HL-60 (cell line): ENCODE measurements at regions not wholly inside any gene's neighbourhood (a gene's known extent, or its start where the extent isn't known, plus 50 kb on each side); places are given as distances from the start of the nearest gene placed in this dataset.
"Not testable (repeated sequence)": the region's sequence is repeated elsewhere in the genome, so short reads cannot be mapped to it uniquely, and the experiment has no call there.

Experiments used
- GABPA ChIP-seq: IDR thresholded peaks from 2 replicates; pipeline ENCODE4 v1.6.1; 2012; ENCODE audit warnings: low read depth
- POLR2AphosphoS5 ChIP-seq: IDR thresholded peaks from 2 replicates; pipeline ENCODE4 v1.6.1; 2012; ENCODE audit warnings: low read depth
- TF ChIP-seq, protein P1 (sequence below): IDR thresholded peaks from one replicate; pipeline ENCODE4 v1.5.1; 2011; ENCODE audit warnings: low read length, control low read depth, inconsistent platforms; ENCODE audit not compliant: insufficient read depth
- TF ChIP-seq, protein P2 (sequence below): IDR thresholded peaks from 2 replicates; pipeline ENCODE4 v1.6.1; 2012; ENCODE audit warnings: low read depth; ENCODE audit not compliant: insufficient replicate concordance

DNA sequence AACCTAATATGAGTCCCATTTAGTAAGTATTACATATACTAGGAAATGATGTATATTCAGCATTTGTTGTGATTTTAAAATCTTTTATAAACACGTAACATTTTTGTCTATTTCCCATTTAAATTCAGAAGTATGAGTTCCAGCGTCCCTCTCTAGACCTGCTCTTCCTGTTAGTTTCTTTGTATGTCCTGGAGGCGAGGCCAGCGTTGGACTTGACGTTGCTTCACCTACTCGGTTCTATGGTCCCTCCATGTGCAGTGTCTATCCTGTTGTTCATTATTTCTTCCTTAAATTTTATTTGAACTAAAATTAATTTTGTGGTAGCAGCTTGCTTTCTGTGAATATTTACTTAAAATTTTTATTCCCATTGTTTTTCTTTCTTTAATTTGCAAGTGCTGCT is 88.5 kb downstream of the POTEH start:
- TF ChIP-seq, protein P1, sequence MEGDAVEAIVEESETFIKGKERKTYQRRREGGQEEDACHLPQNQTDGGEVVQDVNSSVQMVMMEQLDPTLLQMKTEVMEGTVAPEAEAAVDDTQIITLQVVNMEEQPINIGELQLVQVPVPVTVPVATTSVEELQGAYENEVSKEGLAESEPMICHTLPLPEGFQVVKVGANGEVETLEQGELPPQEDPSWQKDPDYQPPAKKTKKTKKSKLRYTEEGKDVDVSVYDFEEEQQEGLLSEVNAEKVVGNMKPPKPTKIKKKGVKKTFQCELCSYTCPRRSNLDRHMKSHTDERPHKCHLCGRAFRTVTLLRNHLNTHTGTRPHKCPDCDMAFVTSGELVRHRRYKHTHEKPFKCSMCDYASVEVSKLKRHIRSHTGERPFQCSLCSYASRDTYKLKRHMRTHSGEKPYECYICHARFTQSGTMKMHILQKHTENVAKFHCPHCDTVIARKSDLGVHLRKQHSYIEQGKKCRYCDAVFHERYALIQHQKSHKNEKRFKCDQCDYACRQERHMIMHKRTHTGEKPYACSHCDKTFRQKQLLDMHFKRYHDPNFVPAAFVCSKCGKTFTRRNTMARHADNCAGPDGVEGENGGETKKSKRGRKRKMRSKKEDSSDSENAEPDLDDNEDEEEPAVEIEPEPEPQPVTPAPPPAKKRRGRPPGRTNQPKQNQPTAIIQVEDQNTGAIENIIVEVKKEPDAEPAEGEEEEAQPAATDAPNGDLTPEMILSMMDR = not testable (repeated sequence)
- TF ChIP-seq GABPA, POLR2AphosphoS5: not testable (repeated sequence)
- TF ChIP-seq, protein P2, sequence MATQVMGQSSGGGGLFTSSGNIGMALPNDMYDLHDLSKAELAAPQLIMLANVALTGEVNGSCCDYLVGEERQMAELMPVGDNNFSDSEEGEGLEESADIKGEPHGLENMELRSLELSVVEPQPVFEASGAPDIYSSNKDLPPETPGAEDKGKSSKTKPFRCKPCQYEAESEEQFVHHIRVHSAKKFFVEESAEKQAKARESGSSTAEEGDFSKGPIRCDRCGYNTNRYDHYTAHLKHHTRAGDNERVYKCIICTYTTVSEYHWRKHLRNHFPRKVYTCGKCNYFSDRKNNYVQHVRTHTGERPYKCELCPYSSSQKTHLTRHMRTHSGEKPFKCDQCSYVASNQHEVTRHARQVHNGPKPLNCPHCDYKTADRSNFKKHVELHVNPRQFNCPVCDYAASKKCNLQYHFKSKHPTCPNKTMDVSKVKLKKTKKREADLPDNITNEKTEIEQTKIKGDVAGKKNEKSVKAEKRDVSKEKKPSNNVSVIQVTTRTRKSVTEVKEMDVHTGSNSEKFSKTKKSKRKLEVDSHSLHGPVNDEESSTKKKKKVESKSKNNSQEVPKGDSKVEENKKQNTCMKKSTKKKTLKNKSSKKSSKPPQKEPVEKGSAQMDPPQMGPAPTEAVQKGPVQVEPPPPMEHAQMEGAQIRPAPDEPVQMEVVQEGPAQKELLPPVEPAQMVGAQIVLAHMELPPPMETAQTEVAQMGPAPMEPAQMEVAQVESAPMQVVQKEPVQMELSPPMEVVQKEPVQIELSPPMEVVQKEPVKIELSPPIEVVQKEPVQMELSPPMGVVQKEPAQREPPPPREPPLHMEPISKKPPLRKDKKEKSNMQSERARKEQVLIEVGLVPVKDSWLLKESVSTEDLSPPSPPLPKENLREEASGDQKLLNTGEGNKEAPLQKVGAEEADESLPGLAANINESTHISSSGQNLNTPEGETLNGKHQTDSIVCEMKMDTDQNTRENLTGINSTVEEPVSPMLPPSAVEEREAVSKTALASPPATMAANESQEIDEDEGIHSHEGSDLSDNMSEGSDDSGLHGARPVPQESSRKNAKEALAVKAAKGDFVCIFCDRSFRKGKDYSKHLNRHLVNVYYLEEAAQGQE = not testable (repeated sequence)
